Smooth muscle cell (in vitro differentiated cells): ENCODE measurements at regions not wholly inside any gene's neighbourhood (a gene's known extent, or its start where the extent isn't known, plus 50 kb on each side); places are given as distances from the start of the nearest gene placed in this dataset.

Source experiments
- DNase-seq: peaks from one replicate; lab custom pipeline; 2025; ENCODE audit not compliant: unreplicated experiment; lab: John Stamatoyannopoulos, UW
- H2AFZ ChIP-seq: fragments of 200-600 bp; sonication (generic); 2 replicates; pipeline ENCODE4 v1.6.0; 2016; ENCODE audit warnings: antibody characterized with exemption, low read depth, mild to moderate bottlenecking
- H3F3A ChIP-seq: fragments of 200-600 bp; sonication (generic); 2 replicates; pipeline ENCODE4 v1.6.0; 2017; ENCODE audit warnings: antibody characterized with exemption, low read depth
- H3K27ac ChIP-seq: fragments of 200-600 bp; sonication (generic); 2 replicates; pipeline ENCODE4 v1.5.1; 2016; ENCODE audit warnings: low read depth, mild to moderate bottlenecking
- H3K27me3 ChIP-seq: fragments of 200-600 bp; sonication (generic); 2 replicates; pipeline ENCODE4 v1.6.1; 2016; ENCODE audit warnings: low read depth, mild to moderate bottlenecking
- H3K36me3 ChIP-seq: fragments of 200-600 bp; sonication (generic); 2 replicates; pipeline ENCODE4 v1.5.1; 2016; ENCODE audit warnings: low read depth
- H3K4me1 ChIP-seq: fragments of 200-600 bp; sonication (generic); 2 replicates; pipeline ENCODE4 v1.5.1; 2016; ENCODE audit warnings: low read depth
- H3K4me2 ChIP-seq: fragments of 200-600 bp; sonication (generic); 2 replicates; pipeline ENCODE4 v1.6.0; 2016; ENCODE audit warnings: mild to moderate bottlenecking
- H3K4me3 ChIP-seq: fragments of 200-600 bp; sonication (generic); 2 replicates; pipeline ENCODE4 v1.5.1; 2016; ENCODE audit warnings: mild to moderate bottlenecking
- H3K79me2 ChIP-seq: fragments of 200-600 bp; sonication (generic); 2 replicates; pipeline ENCODE4 v1.6.0; 2016; ENCODE audit warnings: low read depth, mild to moderate bottlenecking
- H3K9ac ChIP-seq: fragments of 200-600 bp; sonication (generic); 2 replicates; pipeline ENCODE4 v1.6.0; 2016; ENCODE audit warnings: low read depth
- H3K9me3 ChIP-seq: fragments of 200-600 bp; sonication (generic); replicated peaks from 2 replicates; pipeline ENCODE4 v1.5.1; 2016; ENCODE audit warnings: low read depth
- H4K20me1 ChIP-seq: fragments of 200-600 bp; sonication (generic); 2 replicates; pipeline ENCODE4 v1.6.0; 2016; ENCODE audit warnings: low read depth
- WGBS: methylation state at CpG from one replicate; pipeline ENCODE4 v1.1.7; 2016; ENCODE audit warnings: low lambda C conversion rate; 5-methylcytosine and 5-hydroxymethylcytosine counted together
- TF ChIP-seq, protein P1 (sequence below): fragments of 200-600 bp; sonication (generic); IDR thresholded peaks from 2 replicates; pipeline ENCODE4 v1.5.1; 2017; ENCODE audit warnings: borderline replicate concordance, mild to moderate bottlenecking, antibody characterized with exemption; ENCODE audit not compliant: insufficient read depth, poor library complexity, severe bottlenecking

DNA sequence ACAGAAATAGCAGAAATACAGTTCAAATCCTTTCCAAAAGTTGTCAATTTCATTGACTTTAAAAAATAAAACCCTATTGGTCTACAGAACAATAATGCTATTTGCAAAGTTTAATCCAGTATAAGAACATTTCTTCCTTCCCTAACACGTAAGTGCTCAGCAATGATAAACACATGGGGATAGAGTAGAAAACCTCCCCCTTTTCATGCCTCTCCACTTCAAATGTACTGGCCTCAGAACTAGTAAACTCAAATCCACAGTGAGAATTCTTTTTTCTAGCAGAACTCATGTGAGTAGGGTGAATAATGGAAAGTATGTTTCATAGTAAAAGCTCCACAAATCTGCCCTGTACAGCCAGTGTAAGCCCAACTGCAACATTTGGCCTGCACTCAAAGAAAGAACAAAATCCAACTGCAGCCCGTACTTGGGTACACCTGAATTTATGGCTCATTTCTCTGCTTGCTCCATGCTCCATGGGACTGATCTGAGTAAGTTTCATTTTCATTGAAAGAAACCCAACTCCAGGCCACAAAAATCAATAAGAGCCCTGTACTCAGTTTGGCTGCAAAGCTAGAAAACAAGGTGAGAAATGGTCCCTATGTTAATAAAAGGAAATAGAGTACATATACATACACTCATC, 115.0 kb upstream of the RMDN2 start:
- H3K4me1 ChIP-seq, result no peaks in the 10 kb centered on the region
- H3K4me3 ChIP-seq, result no peak overlapping the region
- no peak overlapping the region for H2AFZ ChIP-seq
- DNase-seq, result no peak
- H3K27ac ChIP-seq, result peak overlapping the region; percentile 62
- H3F3A ChIP-seq, result peaks cover 8% of the 10 kb centered on the region
- peak overlapping the region; percentile 49 for H3K4me2 ChIP-seq
- H3K9ac ChIP-seq, result no peak overlapping the region
- no peaks in the 10 kb centered on the region for H3K9me3 ChIP-seq
- 33% methylated on average over 2 of the region's 2 CpGs for WGBS
- H4K20me1 ChIP-seq, result no peaks in the 10 kb centered on the region
- H3K79me2 ChIP-seq, result no peaks in the 10 kb centered on the region
- no peaks in the 10 kb centered on the region for H3K36me3 ChIP-seq
- TF ChIP-seq, protein P1, sequence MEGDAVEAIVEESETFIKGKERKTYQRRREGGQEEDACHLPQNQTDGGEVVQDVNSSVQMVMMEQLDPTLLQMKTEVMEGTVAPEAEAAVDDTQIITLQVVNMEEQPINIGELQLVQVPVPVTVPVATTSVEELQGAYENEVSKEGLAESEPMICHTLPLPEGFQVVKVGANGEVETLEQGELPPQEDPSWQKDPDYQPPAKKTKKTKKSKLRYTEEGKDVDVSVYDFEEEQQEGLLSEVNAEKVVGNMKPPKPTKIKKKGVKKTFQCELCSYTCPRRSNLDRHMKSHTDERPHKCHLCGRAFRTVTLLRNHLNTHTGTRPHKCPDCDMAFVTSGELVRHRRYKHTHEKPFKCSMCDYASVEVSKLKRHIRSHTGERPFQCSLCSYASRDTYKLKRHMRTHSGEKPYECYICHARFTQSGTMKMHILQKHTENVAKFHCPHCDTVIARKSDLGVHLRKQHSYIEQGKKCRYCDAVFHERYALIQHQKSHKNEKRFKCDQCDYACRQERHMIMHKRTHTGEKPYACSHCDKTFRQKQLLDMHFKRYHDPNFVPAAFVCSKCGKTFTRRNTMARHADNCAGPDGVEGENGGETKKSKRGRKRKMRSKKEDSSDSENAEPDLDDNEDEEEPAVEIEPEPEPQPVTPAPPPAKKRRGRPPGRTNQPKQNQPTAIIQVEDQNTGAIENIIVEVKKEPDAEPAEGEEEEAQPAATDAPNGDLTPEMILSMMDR, result no peak
- no peaks in the 10 kb centered on the region for H3K27me3 ChIP-seq

DNA sequence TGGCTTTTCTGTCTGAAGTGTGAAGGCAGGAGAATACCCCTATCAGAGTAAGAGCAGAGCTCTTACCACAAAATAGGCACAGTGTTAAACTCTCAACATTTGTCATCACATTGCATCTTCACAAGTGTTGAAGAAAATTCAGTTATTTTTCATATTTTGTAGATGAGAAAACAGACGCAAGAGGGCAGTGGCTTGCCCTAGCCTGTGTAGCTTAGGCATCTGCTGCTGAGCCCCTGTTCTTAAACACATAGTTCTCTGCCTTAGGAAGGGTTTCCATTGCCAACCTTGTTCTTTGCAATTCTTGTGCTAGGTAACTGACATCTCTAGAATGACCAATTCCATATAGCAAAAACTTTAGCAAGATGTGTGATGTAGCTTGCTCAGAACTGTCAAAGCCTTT, 112.7 kb upstream of the RMDN2 start:
- no peak overlapping the region for H3K4me2 ChIP-seq
- no peaks in the 10 kb centered on the region for H3K4me1 ChIP-seq
- no peak overlapping the region for H2AFZ ChIP-seq
- H3K4me3 ChIP-seq, result no peak overlapping the region
- H3K9ac ChIP-seq, result no peak overlapping the region
- no peaks in the 10 kb centered on the region for H4K20me1 ChIP-seq
- H3K27ac ChIP-seq, result no peak overlapping the region
- no peaks in the 10 kb centered on the region for H3K36me3 ChIP-seq
- no peaks in the 10 kb centered on the region for H3K9me3 ChIP-seq
- H3F3A ChIP-seq, result peaks cover 8% of the 10 kb centered on the region
- WGBS, result 76% methylated on average over 1 of the region's 1 CpG
- DNase-seq, result no peak
- H3K27me3 ChIP-seq, result no peaks in the 10 kb centered on the region
- TF ChIP-seq, protein P1, result no peak
- no peaks in the 10 kb centered on the region for H3K79me2 ChIP-seq

DNA sequence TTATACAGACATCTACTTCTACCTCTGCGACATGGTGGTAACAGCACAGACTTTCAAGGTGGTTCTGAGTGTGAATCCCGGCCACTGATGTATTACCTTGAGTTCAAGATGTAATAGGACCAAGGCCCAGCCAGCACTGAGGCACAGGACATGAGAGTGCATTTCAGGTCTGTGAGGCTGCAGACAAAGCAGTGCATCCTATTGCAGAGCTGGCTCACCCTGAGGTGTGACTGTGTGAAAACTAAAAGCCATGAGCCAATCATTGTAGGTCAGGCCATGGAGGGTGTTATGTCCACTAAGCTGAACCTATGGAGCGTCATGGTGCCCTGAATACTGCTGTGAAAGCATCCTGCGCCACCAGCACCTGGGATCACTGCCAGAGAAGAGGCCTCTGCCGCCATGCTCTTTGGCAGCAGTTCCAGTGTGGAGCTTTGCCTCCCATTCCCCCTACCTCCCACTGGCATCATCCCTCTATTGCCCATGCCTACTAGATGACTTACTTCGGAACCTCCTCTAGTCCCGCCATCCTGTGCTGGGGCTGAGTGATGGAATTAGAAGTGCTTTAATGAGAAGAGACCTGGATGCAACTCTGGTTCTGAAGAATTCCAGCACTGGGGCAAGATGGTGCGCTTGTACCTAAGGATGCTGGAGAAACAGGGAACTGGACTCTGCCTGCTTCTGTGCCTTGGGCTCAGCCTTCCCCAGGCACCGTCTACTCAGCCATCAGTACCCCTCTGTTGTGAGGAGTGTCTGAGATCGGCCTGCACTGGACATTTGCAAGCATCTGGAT, 112.0 kb upstream of the RMDN2 start:
- no peak overlapping the region for H3K4me3 ChIP-seq
- TF ChIP-seq, protein P1, result no peak
- H3K9me3 ChIP-seq, result no peaks in the 10 kb centered on the region
- peaks cover 8% of the 10 kb centered on the region for H3F3A ChIP-seq
- H3K9ac ChIP-seq, result no peak overlapping the region
- H3K4me2 ChIP-seq, result no peak overlapping the region
- H3K27ac ChIP-seq, result no peak overlapping the region
- no peaks in the 10 kb centered on the region for H3K79me2 ChIP-seq
- no peaks in the 10 kb centered on the region for H3K27me3 ChIP-seq
- DNase-seq, result no peak
- H3K36me3 ChIP-seq, result no peaks in the 10 kb centered on the region
- no peaks in the 10 kb centered on the region for H4K20me1 ChIP-seq
- H2AFZ ChIP-seq, result no peak overlapping the region
- no peaks in the 10 kb centered on the region for H3K4me1 ChIP-seq
- WGBS, result over 99% methylated on average over 10 of the region's 10 CpGs

DNA sequence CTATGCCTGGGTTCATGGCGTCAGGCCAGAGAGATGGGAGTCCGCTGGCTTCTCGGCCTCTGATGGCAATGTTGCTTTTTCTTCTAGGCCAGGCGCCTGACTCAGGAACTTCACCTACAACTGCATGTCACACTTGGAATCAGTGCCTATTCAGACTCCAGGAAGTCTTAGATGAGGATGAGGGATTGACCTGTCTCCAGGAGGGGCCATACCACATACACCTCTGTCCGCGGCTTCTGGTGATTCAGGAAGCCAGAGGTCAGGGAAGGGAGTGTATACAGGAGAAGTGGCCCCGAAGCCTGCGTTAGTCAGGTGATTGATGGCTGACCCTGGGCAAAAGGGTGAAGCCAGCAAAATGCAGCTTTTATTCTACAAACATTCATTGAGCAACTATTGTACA, 109.1 kb upstream of the RMDN2 start:
- no peak overlapping the region for H3K27ac ChIP-seq
- no peak overlapping the region for H3K4me3 ChIP-seq
- no peaks in the 10 kb centered on the region for H4K20me1 ChIP-seq
- DNase-seq, result no peak
- H3K4me2 ChIP-seq, result no peak overlapping the region
- no peak overlapping the region for H3K9ac ChIP-seq
- no peaks in the 10 kb centered on the region for H3K79me2 ChIP-seq
- no peaks in the 10 kb centered on the region for H3K36me3 ChIP-seq
- H3K27me3 ChIP-seq, result no peaks in the 10 kb centered on the region
- no peaks in the 10 kb centered on the region for H3K4me1 ChIP-seq
- 96% methylated on average over 8 of the region's 8 CpGs for WGBS
- no peaks in the 10 kb centered on the region for H3K9me3 ChIP-seq
- H2AFZ ChIP-seq, result no peak overlapping the region
- TF ChIP-seq, protein P1, result no peak
- no peaks in the 10 kb centered on the region for H3F3A ChIP-seq
